ENCODE measurements at regions not wholly inside any gene's neighbourhood (a gene's known extent, or its start where the extent isn't known, plus 50 kb on each side); places are given as distances from the start of the nearest gene placed in this dataset.
"Not testable (repeated sequence)": the region's sequence is repeated elsewhere in the genome, so short reads cannot be mapped to it uniquely, and the experiment has no call there.

GRCh38 chr13:111064661-111065060 lies 50.4 kb upstream of the ARHGEF7 start:
- DNase-seq (ENCODE audit: low read depth in 2 of 2) = no peak

GRCh38 chr13:111062966-111063365 lies 52.1 kb upstream of the ARHGEF7 start:
- no peak for DNase-seq (ENCODE audit: low read depth in 2 of 2)

- DNase-seq (ENCODE audit: low read depth in 2 of 2) = no peak
These were observed 52.8 kb upstream of the ARHGEF7 start for GRCh38 chr13:111062305-111062704.

- DNase-seq (ENCODE audit: low read depth in 2 of 2) = no peak
These were observed 53.6 kb upstream of the ARHGEF7 start for GRCh38 chr13:111061358-111062045.

GRCh38 chr13:111060237-111060919 lies 54.7 kb upstream of the ARHGEF7 start:
- DNase-seq (ENCODE audit: low read depth in 2 of 2) = no peak

GRCh38 chr13:111058796-111059506 lies 56.2 kb upstream of the ARHGEF7 start:
- DNase-seq (ENCODE audit: low read depth in 2 of 2) = no peak

GRCh38 chr13:111058339-111058738 lies 56.8 kb upstream of the ARHGEF7 start:
- not testable (repeated sequence) for DNase-seq (ENCODE audit: low read depth in 2 of 2)

GRCh38 chr13:111051726-111052232 lies 63.3 kb upstream of the ARHGEF7 start:
- not testable (repeated sequence) for DNase-seq (ENCODE audit: low read depth in 2 of 2)

- no peak for DNase-seq (ENCODE audit: low read depth in 2 of 2)
These were observed 63.9 kb upstream of the ARHGEF7 start for GRCh38 chr13:111051041-111051725.

GRCh38 chr13:111050539-111050879 lies 64.6 kb upstream of the ARHGEF7 start:
- DNase-seq (ENCODE audit: low read depth in 2 of 2) = no peak

GRCh38 chr13:111049791-111050538 lies 65.1 kb upstream of the ARHGEF7 start:
- DNase-seq (ENCODE audit: low read depth in 2 of 2) = no peak

GRCh38 chr13:111048387-111048786 lies 66.7 kb upstream of the ARHGEF7 start:
- DNase-seq (ENCODE audit: low read depth in 2 of 2) = no peak

GRCh38 chr13:111047326-111047725 lies 67.8 kb upstream of the ARHGEF7 start:
- DNase-seq (ENCODE audit: low read depth in 2 of 2) = no peak

- no peak for DNase-seq (ENCODE audit: low read depth in 2 of 2)
These were observed 68.4 kb upstream of the ARHGEF7 start for GRCh38 chr13:111046590-111047141.

GRCh38 chr13:111045170-111045569 lies 69.9 kb upstream of the ARHGEF7 start:
- DNase-seq (ENCODE audit: low read depth in 2 of 2) = no peak

- no peak for DNase-seq (ENCODE audit: low read depth in 2 of 2)
These were observed 70.9 kb upstream of the ARHGEF7 start for GRCh38 chr13:111044087-111044830.

GRCh38 chr13:111043575-111043982 lies 71.5 kb upstream of the ARHGEF7 start:
- no peak for DNase-seq (ENCODE audit: low read depth in 2 of 2)

- DNase-seq (ENCODE audit: low read depth in 2 of 2) = no peak
These were observed 72.4 kb upstream of the ARHGEF7 start for GRCh38 chr13:111042661-111043226.

GRCh38 chr13:111040830-111041229 lies 74.3 kb upstream of the ARHGEF7 start:
- DNase-seq (ENCODE audit: low read depth in 2 of 2) = no peak

- DNase-seq (ENCODE audit: low read depth in 2 of 2) = no peak
These were observed 75.4 kb upstream of the ARHGEF7 start for GRCh38 chr13:111039735-111040134.
